ENCODE measurements at regions not wholly inside any gene's neighbourhood (a gene's known extent, or its start where the extent isn't known, plus 50 kb on each side); places are given as distances from the start of the nearest gene placed in this dataset.
"Not testable (repeated sequence)": the region's sequence is repeated elsewhere in the genome, so short reads cannot be mapped to it uniquely, and the experiment has no call there.

DNA sequence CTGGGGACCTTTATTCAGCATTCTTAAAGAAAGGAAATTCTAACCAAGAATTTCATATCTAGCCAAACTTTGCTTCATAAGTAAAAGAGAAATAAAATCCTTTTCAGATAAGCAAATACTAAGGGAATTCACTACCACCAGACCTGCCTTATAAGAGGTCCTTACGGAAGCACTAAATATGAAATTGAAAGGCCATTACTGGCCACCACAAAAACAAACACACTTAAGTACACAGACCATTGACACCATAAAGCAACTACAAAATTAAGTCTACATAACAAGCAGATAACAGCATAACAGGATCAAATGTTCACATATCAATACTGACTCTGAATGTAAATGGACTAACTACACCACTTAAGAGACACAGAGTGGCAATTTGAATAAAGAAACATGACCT lies 361.4 kb upstream of the POU5F2 start:
- DNase-seq: no peak

DNA sequence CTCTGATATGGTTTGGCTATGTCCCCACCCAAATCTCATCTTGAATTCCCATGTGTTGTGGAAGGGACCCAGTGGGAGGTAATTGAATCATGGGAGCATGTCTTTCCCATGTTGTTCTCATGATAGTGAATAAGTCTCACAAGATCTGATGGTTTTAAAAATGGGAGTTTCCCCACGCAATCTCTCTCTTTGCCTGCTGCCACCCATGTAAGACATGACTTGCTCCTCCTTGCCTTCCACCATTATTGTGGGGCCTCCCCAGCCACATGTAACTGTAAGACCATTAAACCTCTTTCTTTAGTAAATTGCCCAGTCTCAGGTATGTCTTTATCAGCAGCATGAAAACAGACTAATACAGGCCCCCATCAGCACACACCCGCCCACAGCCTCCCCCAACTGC lies 356.0 kb upstream of the POU5F2 start:
- DNase-seq: not testable (repeated sequence)

DNA sequence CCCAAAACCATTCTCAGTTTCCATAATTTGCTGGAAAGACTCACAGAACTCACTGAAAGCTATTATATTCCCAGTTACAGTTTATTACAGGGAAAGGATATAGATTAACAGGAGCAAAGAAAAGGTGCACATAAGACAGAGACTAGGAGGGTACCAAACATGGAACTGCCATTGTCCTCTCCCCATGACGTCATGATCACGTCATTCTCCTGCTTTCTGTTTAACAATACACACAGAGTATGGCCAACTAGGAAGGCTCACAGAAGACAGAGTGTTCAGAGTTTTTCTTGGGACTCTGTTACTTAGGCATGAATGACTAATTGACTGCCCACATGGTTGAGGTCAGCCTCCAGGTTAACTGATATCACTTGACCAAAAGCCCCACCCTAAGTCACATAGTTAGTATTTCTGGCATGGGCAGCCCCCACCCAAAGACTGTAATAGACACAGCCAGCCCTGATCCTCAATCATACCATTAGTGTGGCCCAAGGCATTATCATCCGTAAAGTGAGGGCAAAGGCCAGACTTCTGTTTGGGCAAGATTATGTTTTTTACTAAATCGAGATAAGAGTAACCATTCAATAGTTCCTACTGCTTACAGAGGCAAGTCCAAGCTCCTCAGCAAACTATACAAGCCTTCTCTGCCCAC lies 353.5 kb upstream of the POU5F2 start:
- DNase-seq: no peak

DNA sequence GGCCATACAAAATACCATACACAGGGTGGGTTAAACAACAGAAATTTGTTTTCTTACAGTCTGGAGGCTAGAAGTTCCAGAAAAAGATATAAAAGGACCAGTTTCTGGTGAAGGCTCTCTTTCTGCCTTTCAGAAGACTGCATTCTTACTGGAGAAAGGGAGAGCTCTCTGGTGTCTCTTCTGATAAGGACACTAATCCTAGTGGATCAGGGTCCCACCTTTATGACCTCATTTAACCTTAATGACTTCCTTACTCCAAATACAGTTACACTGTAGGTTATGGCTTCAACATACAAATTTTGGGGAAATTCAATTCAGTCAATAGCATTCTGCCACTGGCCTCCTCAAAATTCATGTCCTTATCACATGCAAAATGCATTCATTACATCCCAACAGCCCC lies 351.9 kb upstream of the POU5F2 start:
- DNase-seq: no peak

DNA sequence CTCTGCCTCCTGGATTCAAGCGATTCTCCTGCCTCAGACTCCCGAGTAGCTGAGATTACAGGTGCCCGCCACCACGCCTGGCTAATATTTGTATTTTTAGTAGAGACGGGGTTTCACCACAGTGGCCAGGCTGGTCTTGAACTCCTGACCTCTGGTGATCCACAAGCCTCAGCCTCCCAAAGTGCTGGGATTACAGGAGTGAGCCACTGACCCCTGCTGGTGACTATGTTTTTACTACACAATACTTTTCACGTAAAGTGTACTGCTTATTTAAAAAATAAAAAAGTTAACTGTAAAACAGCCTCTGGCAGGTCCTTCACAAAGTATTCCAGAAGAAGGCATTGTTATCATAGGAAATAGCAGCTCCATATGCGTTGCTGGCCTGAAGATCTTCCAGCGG lies 345.2 kb upstream of the POU5F2 start:
- DNase-seq: not testable (repeated sequence)

DNA sequence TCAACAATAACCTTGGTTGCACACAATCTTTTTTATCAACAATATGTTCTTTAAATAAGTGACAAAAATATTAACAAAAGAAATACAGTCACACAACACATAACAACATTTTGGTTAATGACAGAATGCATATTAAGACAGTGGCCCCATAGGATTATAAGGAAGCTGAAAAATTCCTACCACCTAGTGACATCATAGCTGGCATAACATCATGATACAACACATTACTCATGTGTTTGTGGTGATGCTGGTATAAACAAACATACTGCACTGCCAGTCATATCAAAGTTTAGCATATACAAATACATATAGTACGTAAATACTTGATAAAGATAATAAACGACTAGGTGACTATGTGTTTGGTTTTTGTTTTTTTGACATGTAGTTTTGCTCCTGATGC lies 344.8 kb upstream of the POU5F2 start:
- no peak for DNase-seq

DNA sequence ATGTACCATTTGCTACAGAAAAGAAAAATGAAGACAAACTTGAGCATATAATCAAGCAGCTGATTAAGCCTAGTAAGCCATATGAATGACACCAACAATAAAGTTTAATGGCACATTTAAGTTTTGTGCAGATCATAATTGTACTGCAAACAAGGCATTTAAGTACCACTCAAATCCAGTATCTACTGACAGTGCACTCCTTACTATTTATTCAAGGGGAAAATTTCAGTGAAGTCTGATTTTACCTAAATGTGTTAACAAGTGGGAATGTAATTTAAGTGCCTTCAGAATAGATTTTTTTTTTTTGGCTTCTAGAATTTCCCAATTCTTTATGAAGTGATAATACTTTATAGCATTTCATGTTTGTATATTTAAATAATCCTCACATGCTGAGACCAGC lies 341.0 kb upstream of the POU5F2 start:
- no peak for DNase-seq

DNA sequence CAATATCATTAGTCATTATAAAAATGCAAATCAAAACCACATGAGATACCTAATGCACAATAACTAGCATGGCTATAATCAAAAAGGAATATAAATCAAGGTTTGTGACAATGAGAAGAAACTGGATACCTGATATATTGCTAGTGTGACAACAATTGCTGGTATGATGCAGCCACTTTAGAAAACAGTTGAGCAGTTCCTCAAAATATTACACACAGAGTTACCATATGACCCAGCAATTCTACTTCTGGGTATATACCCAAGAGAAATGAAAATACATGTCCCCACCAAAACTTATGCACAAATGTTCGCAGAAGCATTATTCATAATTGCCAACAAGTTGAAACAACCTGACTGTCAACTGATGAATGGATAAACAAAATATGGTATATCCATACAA lies 339.7 kb upstream of the POU5F2 start:
- DNase-seq: no peak

DNA sequence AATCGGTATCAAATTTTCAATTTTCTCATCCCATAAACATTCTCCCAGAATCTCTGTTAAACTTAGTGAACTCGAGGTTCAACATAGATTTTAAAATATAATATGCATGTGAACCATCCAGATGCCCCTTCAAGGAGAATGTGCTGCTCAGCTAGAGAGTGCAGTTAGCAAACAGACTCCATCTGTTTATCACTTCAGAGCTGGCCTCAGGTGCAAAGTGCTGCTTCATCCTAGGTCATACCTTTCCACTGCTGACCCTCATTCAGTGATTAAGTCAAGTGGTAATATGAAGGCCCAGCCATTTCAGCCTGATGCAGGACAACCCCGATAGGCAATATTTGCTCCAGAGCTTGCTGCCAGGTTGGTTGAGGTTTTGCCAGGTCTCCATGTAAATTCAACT lies 339.0 kb upstream of the POU5F2 start:
- no peak for DNase-seq

DNA sequence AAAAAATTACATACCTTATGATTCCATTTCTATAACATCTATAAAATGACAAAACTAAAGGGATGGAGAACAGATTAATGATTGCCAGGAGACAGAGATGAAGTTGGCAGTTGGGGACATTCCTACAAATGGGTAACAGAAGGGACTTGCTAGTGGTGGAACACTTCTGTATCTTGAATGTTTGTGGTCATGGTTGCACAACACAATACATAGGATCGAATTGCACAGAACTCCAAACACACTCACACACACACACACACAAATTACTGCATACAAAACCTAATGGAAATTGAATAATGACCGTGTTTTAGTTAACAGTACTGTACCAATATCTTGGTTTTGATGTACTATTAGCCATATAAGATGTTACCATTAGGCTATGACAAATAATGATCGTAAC lies 330.7 kb upstream of the POU5F2 start:
- DNase-seq: no peak

DNA sequence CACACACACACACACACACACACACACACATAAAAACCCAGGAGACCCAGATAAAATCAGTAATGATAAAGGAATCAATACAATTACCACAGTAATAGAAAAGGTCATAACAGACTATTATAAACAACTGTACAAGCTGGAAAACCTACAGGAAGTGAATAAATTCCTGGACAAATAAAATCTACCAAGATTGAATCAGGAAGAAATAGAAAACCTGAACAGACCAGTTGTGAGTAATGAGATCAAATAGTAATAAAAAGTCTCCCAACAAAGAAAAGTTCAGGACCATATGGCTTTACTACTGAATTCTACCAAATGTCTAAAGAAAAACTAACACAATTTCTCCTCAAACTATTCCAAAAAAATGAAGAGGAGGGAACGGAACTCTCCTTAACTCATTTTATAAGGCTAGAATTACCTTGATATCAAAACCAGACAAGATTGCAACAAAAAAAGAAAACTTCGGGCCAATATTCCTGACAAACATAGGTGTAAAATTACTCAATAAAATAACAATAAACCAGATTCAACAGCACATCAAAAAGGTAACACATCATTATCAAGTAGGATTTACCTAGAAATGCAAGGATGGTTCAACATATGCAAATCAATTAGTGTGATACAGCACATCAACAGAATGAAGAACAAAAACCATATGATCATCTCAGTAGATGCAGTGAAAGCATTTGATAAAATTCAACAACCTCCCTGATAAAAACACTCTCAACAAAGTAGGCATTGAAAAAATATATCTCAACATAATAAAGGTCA lies 325.2 kb upstream of the POU5F2 start:
- DNase-seq: no peak

DNA sequence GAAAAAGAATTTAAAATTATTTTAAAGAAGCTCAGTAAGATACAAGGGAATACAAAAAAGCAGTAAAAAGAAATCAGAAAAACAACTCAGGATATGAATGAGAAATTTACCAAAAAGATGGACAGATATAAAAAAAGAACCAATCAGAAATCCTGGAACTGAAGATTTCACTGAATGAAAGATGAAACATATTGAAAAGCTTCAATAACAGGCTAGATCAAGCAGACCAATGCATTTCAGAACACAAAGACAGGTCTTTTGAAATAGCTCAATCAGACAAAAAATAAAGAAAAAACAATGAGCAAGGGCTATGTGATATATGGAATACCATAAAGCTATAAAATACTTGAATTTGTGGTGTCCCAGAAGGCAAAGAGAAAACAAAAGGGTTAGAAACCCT lies 322.6 kb upstream of the POU5F2 start:
- no peak for DNase-seq

DNA sequence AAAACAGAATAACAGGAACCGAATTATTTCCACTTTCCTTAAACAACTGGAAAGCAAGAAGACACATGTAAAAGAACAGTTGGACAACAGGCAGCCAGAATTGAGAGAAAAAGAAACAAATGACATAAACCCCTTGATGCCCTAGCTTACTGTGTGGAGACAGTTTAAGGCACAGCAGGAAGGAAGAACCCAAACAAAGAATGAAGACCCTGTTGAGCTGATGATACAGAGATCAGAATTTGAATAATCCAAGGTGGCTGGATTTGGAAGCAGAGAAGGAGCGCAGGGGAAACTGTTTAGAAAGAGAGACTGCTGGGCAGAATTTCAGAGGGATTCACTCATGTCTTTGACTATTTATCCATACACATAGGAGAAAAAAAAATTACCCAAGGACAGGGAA lies 316.3 kb upstream of the POU5F2 start:
- no peak for DNase-seq

DNA sequence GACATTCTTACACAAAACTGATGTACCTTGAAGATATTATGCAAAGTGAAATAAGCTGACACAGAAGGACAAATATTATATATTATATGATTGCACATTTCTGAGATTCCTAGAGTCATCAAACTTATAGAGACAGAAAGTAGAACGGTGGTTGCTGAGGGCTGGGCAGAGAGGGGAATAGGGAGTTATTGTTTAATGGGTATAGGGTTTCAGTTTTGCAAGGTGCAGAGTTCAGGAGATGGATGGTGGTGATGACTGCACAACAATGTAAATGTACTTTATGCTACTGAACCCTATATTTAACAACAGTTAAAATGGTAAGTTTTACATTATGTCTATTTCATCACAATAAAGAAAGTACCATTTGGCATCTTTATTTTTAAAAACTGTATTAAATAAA lies 315.8 kb upstream of the POU5F2 start:
- DNase-seq: no peak

DNA sequence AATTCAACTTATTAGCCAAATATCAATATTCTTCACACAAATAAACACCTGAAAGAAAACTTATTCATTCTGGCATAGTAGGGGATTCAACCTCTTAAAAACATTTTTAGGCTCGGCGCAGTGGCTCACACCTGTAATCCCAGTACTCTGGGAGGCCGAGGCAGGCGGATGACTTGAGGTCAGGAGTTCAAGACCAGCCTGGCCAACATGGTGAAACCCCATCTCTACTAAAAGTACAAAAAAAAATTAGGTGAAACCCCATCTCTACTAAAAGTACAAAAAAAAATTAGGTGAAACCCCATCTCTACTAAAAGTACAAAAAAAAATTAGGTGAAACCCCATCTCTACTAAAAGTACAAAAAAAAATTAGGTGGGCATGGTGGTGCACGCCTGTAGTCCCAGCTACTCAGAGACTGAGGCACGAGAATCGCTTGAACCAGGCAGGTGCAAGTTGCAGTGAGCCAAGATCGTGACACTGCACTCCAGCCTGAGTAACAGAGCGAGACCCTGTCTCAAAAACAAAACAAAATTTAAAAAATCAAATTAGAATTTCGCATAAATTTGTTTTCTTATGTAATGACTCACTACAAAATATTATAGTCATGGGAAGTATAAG lies 308.0 kb upstream of the POU5F2 start:
- DNase-seq: not testable (repeated sequence)

DNA sequence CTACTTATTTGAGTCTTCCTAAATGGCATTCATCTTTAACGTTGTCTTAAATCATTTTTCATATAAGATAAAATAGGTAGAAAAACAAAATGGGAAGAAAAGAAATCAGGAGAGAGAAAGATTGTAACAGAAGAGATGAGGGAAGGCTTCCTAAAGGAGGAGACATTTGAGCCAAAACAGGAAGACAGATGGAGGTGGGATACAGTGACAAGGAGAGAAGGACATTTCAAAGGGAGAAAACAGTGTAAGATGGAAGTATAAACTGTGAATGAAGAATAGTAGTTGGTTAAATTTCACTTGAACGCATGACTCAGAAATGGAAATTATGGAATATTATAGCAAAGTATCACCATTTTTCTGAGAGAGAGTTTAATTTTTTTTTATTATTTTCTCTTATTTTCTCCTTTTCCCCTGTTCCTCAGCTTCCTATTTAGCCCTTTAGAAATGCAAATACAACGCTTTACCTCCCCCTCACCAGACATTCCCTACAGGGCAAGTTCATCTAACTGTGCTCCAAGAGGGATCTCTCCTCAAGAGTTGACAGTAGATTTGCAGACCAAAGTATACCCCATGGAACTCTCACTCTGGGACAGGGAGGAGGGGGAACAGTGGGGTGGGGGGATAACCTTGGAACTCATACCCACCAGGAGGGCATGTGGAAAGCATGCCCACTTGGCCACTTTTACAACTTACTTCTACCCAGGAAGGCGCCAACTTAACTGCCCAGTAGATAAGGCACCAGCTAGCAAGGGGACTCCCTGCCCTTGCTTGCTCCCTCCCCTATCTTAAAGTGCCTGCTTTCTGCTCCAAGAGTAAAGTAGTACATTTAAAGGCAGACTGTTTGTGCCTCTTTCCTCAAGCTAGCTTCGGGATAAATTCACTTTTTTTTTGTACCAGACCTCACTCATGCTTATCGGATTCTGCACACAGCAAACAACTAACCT lies 304.7 kb upstream of the POU5F2 start:
- no peak for DNase-seq

DNA sequence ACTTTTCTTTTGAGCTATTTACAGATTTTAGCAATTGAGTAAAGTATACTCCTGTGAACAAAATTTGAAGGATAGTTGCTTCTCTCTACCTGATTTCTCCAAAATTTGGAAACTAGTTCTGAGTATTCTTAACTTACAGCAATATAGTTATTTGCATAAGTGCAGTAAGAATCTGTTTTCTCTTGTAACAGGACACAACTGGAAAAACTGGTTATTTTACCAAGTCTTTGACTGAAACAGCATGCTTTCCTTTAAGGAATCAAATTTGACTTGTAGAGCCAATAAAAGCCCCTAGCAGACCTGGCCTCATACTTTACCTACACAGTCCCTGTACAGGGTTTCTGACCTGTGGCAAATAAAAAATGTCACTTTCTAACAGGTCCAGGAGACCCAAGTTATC lies 301.9 kb upstream of the POU5F2 start:
- no peak for DNase-seq

DNA sequence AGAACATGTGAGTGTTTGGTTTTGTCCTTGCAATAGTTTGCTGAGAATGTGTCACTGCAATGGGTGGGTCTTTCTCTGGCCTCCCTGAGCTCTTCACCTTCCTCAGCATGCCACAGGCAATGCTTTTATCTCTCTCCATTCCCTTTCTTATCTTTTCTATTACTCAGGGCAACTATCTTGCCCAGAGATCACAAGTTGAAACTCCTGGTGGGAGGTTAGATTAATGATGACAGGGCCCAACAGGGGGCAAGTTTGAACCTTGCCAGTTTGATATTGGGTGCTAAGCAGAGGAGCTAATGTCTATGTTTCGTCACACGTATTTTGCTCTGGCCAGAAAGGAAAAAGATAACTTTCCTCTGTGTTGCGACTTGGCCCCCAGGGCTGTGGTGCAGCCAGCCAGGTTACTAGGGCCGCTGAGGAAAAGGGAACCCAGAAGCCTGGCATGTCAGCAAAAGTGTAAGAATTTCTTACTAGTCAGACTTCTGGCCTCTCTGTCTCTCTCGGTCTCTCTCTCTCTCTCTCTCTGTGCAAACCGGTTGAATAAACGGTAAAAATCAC lies 299.3 kb upstream of the POU5F2 start:
- no peak for DNase-seq

DNA sequence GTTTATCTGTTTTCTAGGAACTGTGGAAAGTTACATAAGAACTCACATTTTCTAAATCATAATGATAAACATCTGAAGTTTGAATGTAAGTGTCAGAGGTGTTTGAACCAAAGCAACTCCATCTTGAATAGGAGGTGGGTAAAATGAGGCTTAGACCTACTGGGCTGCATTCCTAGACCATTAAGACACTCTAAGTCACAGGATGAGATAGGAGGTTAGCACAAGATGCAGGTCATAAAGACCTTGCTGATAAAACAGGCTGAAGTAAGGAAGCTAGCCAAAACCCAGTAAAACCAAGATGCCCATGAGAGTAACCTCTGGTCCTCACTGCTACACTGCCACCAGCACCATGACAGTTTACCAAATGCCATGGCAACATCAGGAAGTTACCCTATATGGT lies 297.7 kb upstream of the POU5F2 start:
- no peak for DNase-seq

DNA sequence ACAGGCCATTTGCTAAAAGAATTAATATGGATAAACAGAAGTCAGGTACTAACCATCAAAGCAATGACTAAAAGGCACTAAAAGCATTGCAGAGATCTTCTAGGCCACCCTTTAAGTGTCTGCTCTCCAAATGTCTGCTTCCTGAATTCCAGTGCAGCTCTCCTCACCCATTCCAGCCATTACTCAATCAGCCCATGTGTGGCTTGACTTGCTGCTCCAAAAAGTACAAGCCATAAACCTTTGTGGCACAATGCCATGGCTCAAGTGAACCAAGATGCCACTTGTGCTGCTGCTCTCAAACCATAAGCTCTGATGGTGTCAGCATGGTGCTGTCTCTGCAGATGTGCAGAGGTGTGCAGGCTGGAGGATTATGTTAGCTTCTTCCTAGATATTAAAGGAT lies 290.2 kb upstream of the POU5F2 start:
- no peak for DNase-seq

DNA sequence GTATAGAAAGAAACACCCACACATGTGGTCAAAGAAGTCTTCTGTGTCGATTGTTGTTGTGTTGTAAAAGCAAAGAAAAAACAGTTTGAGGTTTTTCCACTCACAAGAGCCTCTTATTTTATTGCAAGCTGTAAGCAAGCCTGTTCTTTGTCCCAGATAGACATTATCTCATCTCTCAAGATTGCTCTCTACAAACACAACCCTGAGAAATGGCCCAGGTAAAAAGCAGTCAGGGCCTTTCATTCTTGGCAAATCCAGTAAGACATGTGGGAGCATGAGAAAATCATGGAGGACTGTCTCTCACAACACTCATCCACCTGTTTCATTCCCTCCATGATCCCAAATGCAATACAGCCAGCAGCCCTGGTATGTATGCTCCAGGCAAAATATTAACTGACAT lies 286.6 kb upstream of the POU5F2 start:
- no peak for DNase-seq

DNA sequence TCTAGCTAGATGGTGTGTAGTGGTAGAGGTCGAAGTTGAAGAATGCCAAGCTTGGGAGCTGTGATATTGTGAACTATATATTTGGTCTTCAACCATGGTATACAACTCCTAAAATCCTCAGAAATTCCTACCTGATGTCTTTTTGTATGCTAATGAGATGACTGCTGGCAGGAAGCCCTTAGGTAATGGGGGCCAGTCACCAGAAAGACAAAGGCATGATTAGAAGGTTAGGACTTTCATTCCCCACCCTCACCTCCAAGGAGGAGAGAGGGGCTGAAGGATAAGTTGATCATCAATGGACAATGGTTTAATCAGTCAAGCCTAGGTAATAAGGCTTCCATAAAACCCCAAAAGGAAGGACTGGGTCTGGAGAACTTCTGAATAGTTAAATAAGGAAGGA lies 285.7 kb upstream of the POU5F2 start:
- DNase-seq: no peak

All from T-helper 1 cell (primary cell).